ENCODE measurements at regions not wholly inside any gene's neighbourhood (a gene's known extent, or its start where the extent isn't known, plus 50 kb on each side); places are given as distances from the start of the nearest gene placed in this dataset.

- no peak for DNase-seq
Measured at GRCh38 chr7:155360495-155361345, 63.0 kb downstream of the INSIG1 start.

GRCh38 chr7:155361346-155361680 lies 63.6 kb downstream of the INSIG1 start:
- DNase-seq: no peak

- no peak for DNase-seq
Measured at GRCh38 chr7:155361947-155362346, 64.3 kb downstream of the INSIG1 start.

- no peak for DNase-seq
Measured at GRCh38 chr7:155362380-155363145, 64.9 kb downstream of the INSIG1 start.

GRCh38 chr7:155363146-155363539 lies 65.5 kb downstream of the INSIG1 start:
- no peak for DNase-seq

- DNase-seq: no peak
Measured at GRCh38 chr7:155363852-155364600, 66.3 kb downstream of the INSIG1 start.

GRCh38 chr7:155365146-155365874 lies 67.6 kb downstream of the INSIG1 start:
- no peak for DNase-seq

GRCh38 chr7:155368894-155369600 lies 71.4 kb downstream of the INSIG1 start:
- no peak for DNase-seq

GRCh38 chr7:155369766-155370165 lies 72.1 kb downstream of the INSIG1 start:
- DNase-seq: no peak

- DNase-seq: no peak
Measured at GRCh38 chr7:155371331-155371883, 73.7 kb downstream of the INSIG1 start.

- DNase-seq: no peak
Measured at GRCh38 chr7:155371884-155372781, 74.5 kb downstream of the INSIG1 start.

- DNase-seq: no peak
Measured at GRCh38 chr7:155372782-155373358, 75.2 kb downstream of the INSIG1 start.

GRCh38 chr7:155373359-155374273 lies 75.9 kb downstream of the INSIG1 start:
- no peak for DNase-seq

- DNase-seq: no peak
Measured at GRCh38 chr7:155374276-155375252, 76.9 kb downstream of the INSIG1 start.

GRCh38 chr7:155375337-155376277 lies 77.9 kb downstream of the INSIG1 start:
- no peak for DNase-seq

GRCh38 chr7:155377071-155377837 lies 79.6 kb downstream of the INSIG1 start:
- DNase-seq: no peak
